OCI-LY7 (cell line): ENCODE measurements at regions not wholly inside any gene's neighbourhood (a gene's known extent, or its start where the extent isn't known, plus 50 kb on each side); places are given as distances from the start of the nearest gene placed in this dataset.

Experiments used
- BruUV-seq: library from RNA; stranded (reverse); fragments of 400-500 nt; replicated peaks from 2 replicates; lab custom pipeline; 2021; lab: Mats Ljungman, UMichigan
- CTCF ChIA-PET: fragments of 300-600 bp; sonication (Branson Sonifier 250); formaldehyde crosslinking; loops from one replicate; lab custom pipeline; 2022; ENCODE audit warnings: antibody characterized with exemption; ENCODE audit not compliant: unreplicated experiment; lab: Charles Lee
- POLR2A ChIA-PET: fragments of 300-600 bp; sonication (Branson Sonifier 250); formaldehyde crosslinking; loops from one replicate; lab custom pipeline; 2022; ENCODE audit warnings: antibody characterized with exemption; lab: Charles Lee
- DNase-seq: peaks from one replicate; pipeline ENCODE4 v3.0.0-alpha.2; 2015; ENCODE audit warnings: low spot score
- H2AFZ ChIP-seq: fragments of 200-600 bp; sonication (generic), shearing (Covaris generic); 2 replicates; pipeline ENCODE4 v1.6.1; 2014; ENCODE audit warnings: mild to moderate bottlenecking, antibody characterized with exemption, low read length, moderate library complexity
- H3K27ac ChIP-seq: fragments of 200-600 bp; sonication (generic); 2 replicates; pipeline ENCODE4 v1.5.1; 2014; ENCODE audit warnings: mixed run types, low read depth, mild to moderate bottlenecking, moderate library complexity, low read length, inconsistent platforms; ENCODE audit not compliant: poor library complexity, severe bottlenecking
- H3K36me3 ChIP-seq: fragments of 200-600 bp; sonication (generic); 2 replicates; pipeline ENCODE4 v1.6.1; 2014; ENCODE audit warnings: mild to moderate bottlenecking, antibody characterized with exemption, low read length, moderate library complexity, mixed read lengths; ENCODE audit not compliant: insufficient read depth
- H3K4me1 ChIP-seq: fragments of 200-600 bp; sonication (generic); 2 replicates; pipeline ENCODE4 v1.5.1; 2014; ENCODE audit warnings: mild to moderate bottlenecking, low read length; ENCODE audit not compliant: insufficient read depth, poor library complexity, severe bottlenecking
- H3K4me2 ChIP-seq: fragments of 200-600 bp; sonication (generic); 2 replicates; pipeline ENCODE4 v1.6.1; 2014; ENCODE audit warnings: mild to moderate bottlenecking, low read length
- H3K4me3 ChIP-seq: fragments of 200-600 bp; sonication (generic); 2 replicates; pipeline ENCODE4 v1.5.1; 2014; ENCODE audit warnings: mild to moderate bottlenecking, low read depth, low read length; ENCODE audit not compliant: poor library complexity, severe bottlenecking
- H3K79me2 ChIP-seq: fragments of 200-600 bp; sonication (generic); 2 replicates; pipeline ENCODE4 v1.6.1; 2016; ENCODE audit warnings: low read depth, mild to moderate bottlenecking, low read length, moderate library complexity, mixed read lengths; ENCODE audit not compliant: insufficient read depth
- H3K9me2 ChIP-seq: fragments of 200-600 bp; sonication (generic); 2 replicates; pipeline ENCODE4 v1.6.1; 2016; ENCODE audit warnings: mild to moderate bottlenecking, low read length, mixed read lengths; ENCODE audit not compliant: insufficient read depth
- H3K9me3 ChIP-seq: fragments of 200-600 bp; sonication (generic); 2 replicates; pipeline ENCODE4 v1.6.1; 2014; ENCODE audit warnings: mild to moderate bottlenecking, mixed run types, low read length, mixed read lengths
- H4K20me1 ChIP-seq: fragments of 200-600 bp; sonication (generic); 2 replicates; pipeline ENCODE4 v1.6.1; 2014; ENCODE audit warnings: mild to moderate bottlenecking, antibody characterized with exemption, low read length, moderate library complexity, mixed read lengths; ENCODE audit not compliant: insufficient read depth
- EZH2phosphoT487 ChIP-seq: fragments of 200-600 bp; sonication (generic); IDR thresholded peaks from 2 replicates; pipeline ENCODE4 v1.6.1; 2018; ENCODE audit warnings: low read depth, borderline replicate concordance, mild to moderate bottlenecking, mixed run types, antibody characterized with exemption, low read length, moderate library complexity, mixed read lengths
- intact Hi-C: fragments of 100-400 bp; cut with micrococcal nuclease; formaldehyde crosslinking; loops from one replicate; pipeline ENCODE4 v1.10.0; 2022; ENCODE audit not compliant: unreplicated experiment
- TF ChIP-seq, protein P1 (sequence below): fragments of 200-600 bp; sonication (generic); conservative IDR thresholded peaks from 2 replicates; pipeline ENCODE4 v1.5.1; 2014; ENCODE audit warnings: mild to moderate bottlenecking, antibody characterized with exemption, low read length, moderate library complexity, mixed read lengths

DNA sequence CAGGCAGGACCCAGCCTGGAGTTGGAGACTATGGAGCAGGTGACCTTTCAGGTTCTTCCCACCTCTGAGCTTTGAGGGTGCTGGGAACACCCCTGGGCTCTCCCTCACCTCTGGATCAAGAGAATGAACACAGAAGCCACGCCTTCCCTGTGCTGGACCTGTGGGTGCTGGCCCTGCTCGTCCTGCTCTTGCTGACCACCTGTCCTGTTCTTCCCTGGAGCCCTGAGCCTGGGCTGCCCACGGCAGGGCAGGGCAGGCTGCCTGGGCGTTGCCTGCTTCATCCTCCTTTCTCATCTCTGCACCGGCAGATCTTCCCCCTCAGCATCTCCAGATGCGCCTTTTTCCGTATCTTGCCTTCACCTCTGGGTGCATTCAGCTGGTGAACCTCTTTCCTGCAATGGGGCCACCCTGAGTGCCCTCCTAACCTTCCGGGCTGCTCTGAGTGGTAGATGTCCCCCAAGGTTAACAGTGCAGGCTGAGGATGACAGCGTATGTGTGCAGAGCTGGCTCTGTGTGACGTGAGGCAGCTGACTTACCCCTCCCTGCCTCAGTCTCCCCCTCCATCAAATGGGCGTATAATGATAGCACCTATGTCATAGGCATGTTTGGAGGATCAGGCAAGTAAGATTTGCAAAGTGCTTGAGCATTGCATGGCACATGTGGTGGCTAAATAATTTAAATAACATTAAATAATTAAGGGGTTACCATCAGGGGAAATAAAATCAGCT is 225.8 kb upstream of the CIBAR2 start:
- Histone ChIP-seq H3K4me1 (peaks cover 11% of the 10 kb centered on the region), H3K9me2 (no peaks in the 10 kb centered on the region), H3K4me2 (no peak overlapping the region), H3K36me3 (no peaks in the 10 kb centered on the region), H2AFZ (no peak overlapping the region), H3K4me3 (no peak overlapping the region), H4K20me1 (no peaks in the 10 kb centered on the region), H3K79me2 (no peaks in the 10 kb centered on the region), H3K9me3 (no peaks in the 10 kb centered on the region), H3K27ac (no peak overlapping the region)
- BruUV-seq = no TSS peak
- TF ChIP-seq EZH2phosphoT487 = no peak
- TF ChIP-seq, protein P1, sequence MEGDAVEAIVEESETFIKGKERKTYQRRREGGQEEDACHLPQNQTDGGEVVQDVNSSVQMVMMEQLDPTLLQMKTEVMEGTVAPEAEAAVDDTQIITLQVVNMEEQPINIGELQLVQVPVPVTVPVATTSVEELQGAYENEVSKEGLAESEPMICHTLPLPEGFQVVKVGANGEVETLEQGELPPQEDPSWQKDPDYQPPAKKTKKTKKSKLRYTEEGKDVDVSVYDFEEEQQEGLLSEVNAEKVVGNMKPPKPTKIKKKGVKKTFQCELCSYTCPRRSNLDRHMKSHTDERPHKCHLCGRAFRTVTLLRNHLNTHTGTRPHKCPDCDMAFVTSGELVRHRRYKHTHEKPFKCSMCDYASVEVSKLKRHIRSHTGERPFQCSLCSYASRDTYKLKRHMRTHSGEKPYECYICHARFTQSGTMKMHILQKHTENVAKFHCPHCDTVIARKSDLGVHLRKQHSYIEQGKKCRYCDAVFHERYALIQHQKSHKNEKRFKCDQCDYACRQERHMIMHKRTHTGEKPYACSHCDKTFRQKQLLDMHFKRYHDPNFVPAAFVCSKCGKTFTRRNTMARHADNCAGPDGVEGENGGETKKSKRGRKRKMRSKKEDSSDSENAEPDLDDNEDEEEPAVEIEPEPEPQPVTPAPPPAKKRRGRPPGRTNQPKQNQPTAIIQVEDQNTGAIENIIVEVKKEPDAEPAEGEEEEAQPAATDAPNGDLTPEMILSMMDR = no peak
- intact Hi-C loops = no loop called here
- ChIA-PET POLR2A (interaction anchor here (0.7 kb wide), 1 partner anchor 33 kb away, joined by 4 read pairs; no protein-coding TSS in a partner anchor), CTCF (no interaction called here)
- no peak for DNase-seq

DNA sequence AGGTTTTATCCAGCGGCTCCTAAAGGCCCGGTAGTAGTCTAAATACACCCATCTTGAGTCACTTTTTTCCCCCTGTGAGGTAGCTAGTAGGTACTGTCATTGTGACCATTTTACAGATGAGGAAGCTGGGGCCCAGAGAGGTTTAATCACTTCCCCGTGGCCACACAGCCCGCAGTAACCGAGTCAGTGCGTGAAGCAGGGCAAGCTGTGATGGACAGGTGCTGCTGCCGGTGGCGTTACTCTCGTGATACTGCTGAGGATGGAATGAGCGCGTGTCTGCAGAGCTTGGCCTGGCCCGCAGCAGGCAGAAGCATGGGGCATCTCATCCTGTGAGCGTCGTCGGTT is 226.3 kb upstream of the CIBAR2 start:
- peaks cover 11% of the 10 kb centered on the region for H3K4me1 ChIP-seq
- no peak overlapping the region for H2AFZ ChIP-seq
- H3K4me3 ChIP-seq = no peak overlapping the region
- H3K79me2 ChIP-seq = no peaks in the 10 kb centered on the region
- TF ChIP-seq, protein P1 = no peak
- TF ChIP-seq EZH2phosphoT487 = no peak
- H4K20me1 ChIP-seq = no peaks in the 10 kb centered on the region
- H3K27ac ChIP-seq = no peak overlapping the region
- DNase-seq = no peak
- intact Hi-C loops = no loop called here
- H3K9me3 ChIP-seq = no peaks in the 10 kb centered on the region
- BruUV-seq = no TSS peak
- no peaks in the 10 kb centered on the region for H3K9me2 ChIP-seq
- CTCF ChIA-PET = no interaction called here
- no peaks in the 10 kb centered on the region for H3K36me3 ChIP-seq
- POLR2A ChIA-PET = interaction anchor here (0.7 kb wide), 1 partner anchor 34 kb away, joined by 4 read pairs; no protein-coding TSS in a partner anchor
- no peak overlapping the region for H3K4me2 ChIP-seq

DNA sequence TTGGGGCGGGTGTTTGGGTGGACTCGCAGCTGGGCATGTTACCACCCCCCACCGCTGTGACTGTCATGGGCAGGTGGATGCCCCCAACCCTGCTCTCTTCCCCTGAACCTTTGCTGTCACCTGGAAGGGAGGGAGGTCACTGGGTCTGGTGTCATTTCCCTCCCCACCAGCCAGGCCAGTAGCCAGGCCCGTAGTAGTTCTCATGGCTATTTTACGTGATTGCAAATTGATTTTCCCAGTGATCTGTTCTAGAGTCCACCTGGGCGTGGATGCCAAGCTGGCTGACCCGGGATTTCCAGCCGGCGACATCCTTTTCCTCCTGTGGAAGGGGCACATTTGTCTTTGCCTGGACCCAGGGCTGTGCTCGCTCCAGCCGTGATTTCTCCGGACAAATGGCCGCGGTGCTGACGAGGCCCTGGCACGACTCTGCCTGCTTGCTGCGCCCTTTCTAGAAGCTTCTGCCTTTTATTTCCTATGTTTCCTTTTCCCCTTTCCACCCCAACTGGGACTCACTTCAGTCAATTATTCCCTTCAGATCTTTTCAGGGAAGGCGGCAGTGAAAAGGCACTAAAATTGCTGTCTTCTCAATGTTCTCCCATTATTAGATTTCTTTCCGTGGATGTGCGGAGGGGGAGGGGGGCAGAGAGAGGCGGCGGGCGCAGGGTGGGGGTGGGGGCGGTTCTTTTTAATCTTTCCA is 226.9 kb upstream of the CIBAR2 start:
- POLR2A ChIA-PET = no interaction called here
- no peaks in the 10 kb centered on the region for H3K79me2 ChIP-seq
- no peak for TF ChIP-seq EZH2phosphoT487
- TF ChIP-seq, protein P1 = no peak
- H2AFZ ChIP-seq = no peak overlapping the region
- no peaks in the 10 kb centered on the region for H4K20me1 ChIP-seq
- CTCF ChIA-PET = no interaction called here
- intact Hi-C loops = no loop called here
- no peaks in the 10 kb centered on the region for H3K36me3 ChIP-seq
- no peak overlapping the region for H3K4me3 ChIP-seq
- peaks cover 11% of the 10 kb centered on the region for H3K4me1 ChIP-seq
- no peaks in the 10 kb centered on the region for H3K9me2 ChIP-seq
- DNase-seq = no peak
- no peak overlapping the region for H3K27ac ChIP-seq
- no peaks in the 10 kb centered on the region for H3K9me3 ChIP-seq
- BruUV-seq = no TSS peak
- H3K4me2 ChIP-seq = no peak overlapping the region
